Stimulated activated CD8-positive, alpha-beta memory T cell treated with anti-CD3 and anti-CD28 coated beads, Interleukin-2, amount 100 ng/mL, for 1 hour (primary cell): ENCODE measurements at regions not wholly inside any gene's neighbourhood (a gene's known extent, or its start where the extent isn't known, plus 50 kb on each side); places are given as distances from the start of the nearest gene placed in this dataset.

ENCODE experiments used
- DNase-seq, 2 donors: peaks; one replicate each; pipeline ENCODE4 v3.0.0-alpha.2; 2020; ENCODE audit warnings: low read depth in 2 of 2

GRCh38 chr10:4119107-4119506 lies 334.1 kb upstream of the KLF6 start:
- no peak for DNase-seq

- DNase-seq, result no peak
These were observed 332.6 kb upstream of the KLF6 start for GRCh38 chr10:4117604-4118003.

DNA sequence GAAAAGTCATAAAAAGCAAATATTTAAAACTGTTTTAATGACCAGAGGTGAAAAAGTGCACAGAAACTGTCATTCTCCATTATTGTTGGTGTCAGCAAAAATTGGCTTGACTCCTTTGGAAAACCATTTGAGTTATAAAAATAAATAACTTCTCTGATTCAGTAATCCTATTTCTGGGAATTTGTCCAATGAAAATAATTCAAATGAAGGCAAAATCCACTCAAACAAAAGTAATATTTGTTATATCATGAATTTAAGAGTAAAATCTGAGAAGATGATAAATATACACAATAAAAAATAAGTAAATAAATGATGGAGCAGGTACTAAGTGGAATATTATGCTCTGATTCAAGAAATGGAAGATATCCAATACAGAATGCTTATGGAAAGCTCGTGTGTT lies 326.6 kb upstream of the KLF6 start:
- DNase-seq, result no peak

DNA sequence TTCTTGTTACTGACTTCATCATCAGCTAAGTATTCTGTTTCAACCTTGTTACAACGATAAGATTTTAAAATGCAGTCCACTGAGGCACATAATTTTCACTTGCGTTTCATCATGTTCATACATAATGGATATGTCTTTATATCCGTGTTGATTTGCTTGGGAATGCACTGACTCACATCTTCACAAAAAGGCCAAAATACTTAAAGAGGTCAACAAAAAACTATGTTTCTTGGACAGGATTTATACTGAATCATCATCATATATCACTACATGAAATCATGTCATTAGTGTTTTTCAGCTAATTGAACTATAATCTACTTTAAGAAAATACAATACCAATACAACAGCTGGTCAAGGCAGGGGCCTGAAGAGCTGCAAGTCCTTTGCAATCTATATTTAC lies 324.5 kb upstream of the KLF6 start:
- no peak for DNase-seq

DNA sequence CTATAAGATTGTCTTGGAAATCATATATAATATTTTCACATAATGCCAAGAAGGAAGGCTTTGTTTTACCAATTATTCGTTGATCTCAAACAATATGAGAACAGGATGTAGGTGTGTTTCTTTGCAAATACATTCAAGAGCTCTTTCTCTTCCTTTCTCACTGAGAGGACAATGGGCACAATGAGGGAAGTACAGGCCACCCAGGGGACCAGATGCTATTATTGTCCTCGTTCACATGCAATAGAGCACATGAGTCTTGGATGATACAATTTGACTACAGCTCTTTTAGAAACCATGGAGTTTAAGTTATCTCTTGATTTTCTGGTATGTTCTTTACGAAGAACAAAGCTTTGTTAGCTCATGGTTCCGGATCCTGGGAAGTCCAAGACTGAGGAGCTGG lies 323.7 kb upstream of the KLF6 start:
- no peak for DNase-seq

GRCh38 chr10:4107285-4107851 lies 322.4 kb upstream of the KLF6 start:
- DNase-seq, result no peak

GRCh38 chr10:4103603-4104002 lies 318.6 kb upstream of the KLF6 start:
- DNase-seq, result no peak

- no peak for DNase-seq
These were observed 317.9 kb upstream of the KLF6 start for GRCh38 chr10:4102802-4103344.

DNA sequence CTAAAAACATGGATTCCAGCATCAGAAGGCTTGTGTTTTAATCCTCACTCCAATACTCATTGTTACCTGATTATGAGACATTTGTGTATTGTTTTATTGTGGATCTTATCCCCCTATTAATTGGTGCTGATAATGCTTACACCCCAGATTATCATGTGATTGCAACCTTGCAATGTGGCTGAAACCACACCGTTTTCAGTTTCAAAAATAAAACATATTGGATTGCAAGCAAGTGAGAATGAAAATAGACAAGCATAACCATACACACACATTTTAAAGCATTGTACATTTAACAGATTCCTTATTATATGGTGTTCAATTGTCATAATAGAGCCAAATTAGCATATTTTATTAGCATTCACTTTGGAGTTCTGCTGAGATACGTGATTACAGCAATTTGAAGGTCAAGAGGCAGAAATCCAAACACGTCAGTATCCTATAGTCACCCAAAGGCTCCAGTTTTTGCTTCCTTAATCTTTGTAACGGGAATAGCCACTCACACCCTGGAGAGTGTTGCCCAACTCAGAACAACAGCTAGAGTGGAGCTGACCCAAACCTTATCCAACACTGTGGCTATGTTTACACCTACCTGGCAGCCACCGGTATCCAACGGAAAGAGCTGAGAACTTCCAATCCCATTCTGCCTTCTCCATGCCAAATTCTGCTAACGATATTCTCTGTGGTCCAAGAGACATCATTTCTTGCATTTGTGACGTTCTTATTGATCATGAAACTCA lies 317.1 kb upstream of the KLF6 start:
- no peak for DNase-seq

DNA sequence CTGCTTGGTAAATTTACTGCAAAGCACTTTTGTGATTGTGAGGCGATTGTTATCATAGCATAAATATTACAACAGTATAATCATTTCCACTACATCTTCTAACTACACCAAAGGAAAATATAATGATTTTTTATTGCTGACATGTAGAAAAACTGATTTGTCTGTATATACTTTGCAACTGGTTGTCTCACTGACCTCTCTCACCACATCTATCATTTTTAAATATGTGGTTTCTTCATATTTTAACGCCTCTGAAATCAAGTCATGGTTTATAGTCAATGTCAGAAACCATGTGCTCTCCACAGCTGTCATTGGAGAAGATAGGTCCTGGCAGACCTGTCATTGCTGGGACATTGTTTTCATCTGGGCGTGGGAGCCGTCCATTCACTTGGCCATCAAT lies 315.4 kb upstream of the KLF6 start:
- no peak for DNase-seq

DNA sequence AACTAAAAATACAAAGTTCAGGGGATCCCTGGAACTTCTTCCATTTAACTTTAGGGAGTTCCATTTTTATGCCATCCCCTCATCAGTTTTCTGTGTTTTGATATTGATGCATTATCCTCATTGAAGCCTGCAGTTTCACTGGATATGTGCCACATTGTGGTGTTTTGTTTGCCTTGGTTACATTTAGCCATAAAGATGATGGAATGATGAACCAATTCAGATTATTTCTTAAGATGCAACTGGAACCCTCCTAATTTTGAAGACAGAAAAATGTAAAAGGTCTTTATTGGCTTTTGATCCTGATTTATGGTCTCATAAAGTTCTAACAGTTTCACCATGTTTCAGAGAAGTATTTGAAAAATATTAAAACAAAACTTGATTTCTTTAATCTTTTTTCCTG lies 314.2 kb upstream of the KLF6 start:
- no peak for DNase-seq

GRCh38 chr10:4095166-4095917 lies 310.3 kb upstream of the KLF6 start:
- no peak for DNase-seq

GRCh38 chr10:4094751-4095150 lies 309.7 kb upstream of the KLF6 start:
- no peak for DNase-seq

DNA sequence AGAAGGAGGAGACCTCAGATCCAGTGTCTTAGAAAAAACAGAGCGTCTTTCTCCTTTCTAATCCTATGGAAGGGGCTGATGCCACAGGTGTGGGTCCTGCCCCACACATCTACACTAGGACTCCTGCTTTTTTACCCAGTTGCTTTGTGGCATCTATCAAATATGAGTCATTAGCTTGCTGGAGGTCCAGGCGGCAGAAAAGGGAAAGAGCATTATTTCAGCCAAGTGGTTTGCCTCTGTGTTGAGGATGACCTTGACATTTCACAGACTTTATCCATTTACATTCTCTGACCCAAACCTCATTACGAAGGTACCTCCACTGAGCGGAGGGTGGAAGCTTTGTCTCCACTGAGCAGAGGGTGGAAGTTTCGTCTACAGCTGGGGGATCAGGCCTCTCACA lies 308.4 kb upstream of the KLF6 start:
- DNase-seq, result no peak

DNA sequence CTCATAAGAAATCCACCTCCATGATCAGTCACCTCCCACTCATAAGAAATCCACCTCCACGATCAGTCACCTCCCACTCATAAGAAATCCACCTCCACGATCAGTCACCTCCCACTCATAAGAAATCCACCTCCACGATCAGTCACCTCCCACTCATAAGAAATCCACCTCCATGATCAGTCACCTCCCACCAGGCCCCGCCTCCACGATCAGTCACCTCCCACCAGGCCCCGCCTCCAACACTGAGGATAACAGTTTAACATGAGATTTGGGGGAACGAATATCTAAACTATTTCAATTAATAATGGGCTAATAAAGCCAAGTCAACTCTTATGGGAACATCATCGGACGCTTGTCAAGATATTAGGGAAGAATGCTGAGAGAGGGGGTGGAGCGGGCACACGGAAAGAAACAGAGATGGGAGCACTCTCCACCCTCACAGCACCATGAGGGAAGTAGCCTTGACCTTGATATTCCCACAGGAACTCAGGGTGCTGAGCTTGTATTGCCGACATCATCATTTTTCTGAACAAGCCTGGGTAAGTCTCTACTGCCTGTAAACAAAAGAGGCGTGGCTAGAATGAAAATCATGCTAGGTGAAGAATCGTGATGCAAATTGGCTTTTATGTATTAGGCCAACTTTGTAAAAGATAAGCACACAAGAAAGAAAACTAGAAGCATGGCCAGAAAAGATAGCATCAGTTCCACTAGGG lies 303.5 kb upstream of the KLF6 start:
- DNase-seq, result no peak

- DNase-seq, result no peak
These were observed 301.3 kb upstream of the KLF6 start for GRCh38 chr10:4086131-4086898.

GRCh38 chr10:4083509-4084003 lies 298.5 kb upstream of the KLF6 start:
- DNase-seq, result no peak

GRCh38 chr10:4082861-4083260 lies 297.9 kb upstream of the KLF6 start:
- no peak for DNase-seq

DNA sequence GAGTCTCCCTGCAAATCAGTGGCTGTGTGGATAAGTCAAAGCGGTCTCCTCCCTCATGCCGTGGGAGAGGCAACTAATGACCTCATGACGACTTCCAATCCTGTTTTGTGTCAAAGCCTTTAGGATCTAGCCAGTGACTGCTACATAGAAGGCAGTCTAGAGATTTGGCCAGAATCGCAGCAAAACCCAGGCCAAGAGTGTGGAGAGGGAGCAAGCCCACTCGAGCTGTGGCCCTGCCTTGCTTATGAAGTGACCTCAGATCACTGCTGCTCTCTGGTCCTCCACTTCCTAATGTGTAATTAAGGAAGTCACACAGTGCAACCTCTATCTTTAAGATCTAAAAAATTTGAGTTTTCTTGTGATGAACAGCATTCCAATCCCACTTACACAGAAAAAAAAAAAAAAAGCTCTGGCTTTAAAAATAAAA lies 296.7 kb upstream of the KLF6 start:
- DNase-seq, result no peak

DNA sequence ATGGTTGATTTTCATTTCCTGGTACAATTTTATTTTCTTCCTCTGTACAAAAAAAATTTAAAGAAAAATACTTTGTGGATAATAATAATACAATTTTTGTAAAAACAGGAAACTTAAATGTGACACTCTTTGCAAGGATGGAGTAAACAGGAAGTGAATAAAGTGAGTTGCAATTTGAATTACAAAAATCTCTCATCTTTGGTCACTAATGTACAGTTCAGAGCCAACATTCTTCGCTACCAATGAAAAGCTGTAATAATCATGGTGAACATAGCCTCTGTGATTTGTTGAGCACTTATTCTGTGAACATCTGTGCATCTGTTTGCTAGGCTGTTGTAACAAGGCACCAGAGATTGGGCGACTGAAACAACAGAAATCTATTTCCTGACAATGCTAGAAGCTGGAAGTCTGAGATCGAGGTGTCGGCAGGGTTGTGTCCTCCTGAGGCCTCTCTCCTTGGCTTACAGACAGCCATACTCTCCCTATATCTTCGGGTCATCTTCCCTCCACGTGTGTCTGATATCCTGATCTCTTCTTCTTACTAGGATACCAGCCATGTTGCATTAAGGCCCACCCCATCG lies 295.3 kb upstream of the KLF6 start:
- DNase-seq, result no peak

DNA sequence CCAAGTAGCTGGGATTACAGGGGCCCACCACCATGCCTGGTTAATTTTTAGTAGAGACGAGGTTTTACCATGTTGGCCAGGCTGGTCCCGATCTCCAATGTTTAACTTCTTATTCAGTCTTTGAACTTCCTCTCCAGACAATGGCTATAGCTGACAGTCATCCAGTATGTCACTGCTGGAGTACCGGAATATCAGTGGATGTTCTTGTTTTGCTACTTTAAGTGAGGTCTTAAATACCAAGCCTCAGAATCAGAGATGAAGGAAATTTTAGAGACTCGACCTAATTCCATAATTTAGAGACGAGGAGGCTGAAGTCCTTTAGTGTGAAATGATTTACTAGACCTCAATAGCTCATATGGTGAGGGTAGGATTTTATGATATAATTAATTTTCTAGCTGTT lies 294.8 kb upstream of the KLF6 start:
- no peak for DNase-seq
